Kidney epithelial cell (primary cell): ENCODE measurements at regions not wholly inside any gene's neighbourhood (a gene's known extent, or its start where the extent isn't known, plus 50 kb on each side); places are given as distances from the start of the nearest gene placed in this dataset.
"Not testable (repeated sequence)": the region's sequence is repeated elsewhere in the genome, so short reads cannot be mapped to it uniquely, and the experiment has no call there.

Experiments
- DNase-seq: peaks from one replicate; pipeline ENCODE4 v3.0.0-alpha.2; 2010; ENCODE audit warnings: low read depth
- H3K27me3 ChIP-seq: 2 replicates; pipeline ENCODE4 v1.6.0; 2011; ENCODE audit warnings: low read length; ENCODE audit not compliant: control insufficient read depth, insufficient read depth
- H3K36me3 ChIP-seq: 2 replicates; pipeline ENCODE4 v1.5.1; 2011; ENCODE audit warnings: low read length; ENCODE audit not compliant: control insufficient read depth, insufficient read depth
- H3K4me3 ChIP-seq: 2 replicates; pipeline ENCODE4 v1.5.1; 2011; ENCODE audit warnings: low read depth, mild to moderate bottlenecking, control low read depth, low read length
- CTCF ChIP-seq: IDR thresholded peaks from 2 replicates; pipeline ENCODE4 v1.5.1; 2011; ENCODE audit warnings: mild to moderate bottlenecking, moderate library complexity, low read length, control low read depth, inconsistent platforms; ENCODE audit not compliant: insufficient read depth, poor library complexity, severe bottlenecking

GRCh38 chr20:30500829-30501440, 756.5 kb upstream of the DEFB115 start:
- TF ChIP-seq CTCF = no peak
- DNase-seq = no peak
- Histone ChIP-seq H3K27me3 (no peaks in the 10 kb centered on the region), H3K36me3 (no peaks in the 10 kb centered on the region), H3K4me3 (no peak overlapping the region)

- no peaks in the 10 kb centered on the region for H3K27me3 ChIP-seq
- no peak for TF ChIP-seq CTCF
- H3K36me3 ChIP-seq = no peaks in the 10 kb centered on the region
- no peak overlapping the region for H3K4me3 ChIP-seq
- no peak for DNase-seq
Measured at GRCh38 chr20:30502670-30503069, 754.8 kb upstream of the DEFB115 start.

GRCh38 chr20:30503204-30503603, 754.3 kb upstream of the DEFB115 start:
- not testable (repeated sequence) for H3K4me3 ChIP-seq, H3K27me3 ChIP-seq, DNase-seq, H3K36me3 ChIP-seq

GRCh38 chr20:30503992-30504570, 753.4 kb upstream of the DEFB115 start:
- H3K27me3 ChIP-seq = no peaks in the 10 kb centered on the region
- no peak for TF ChIP-seq CTCF
- DNase-seq = no peak
- no peaks in the 10 kb centered on the region for H3K36me3 ChIP-seq
- no peak overlapping the region for H3K4me3 ChIP-seq

GRCh38 chr20:30505566-30505965, 751.9 kb upstream of the DEFB115 start:
- Histone ChIP-seq H3K27me3 (no peaks in the 10 kb centered on the region), H3K4me3 (no peak overlapping the region), H3K36me3 (no peaks in the 10 kb centered on the region)
- TF ChIP-seq CTCF = no peak
- no peak for DNase-seq

- H3K36me3 ChIP-seq = no peaks in the 10 kb centered on the region
- H3K4me3 ChIP-seq = no peak overlapping the region
- no peak for TF ChIP-seq CTCF
- DNase-seq = no peak
- no peaks in the 10 kb centered on the region for H3K27me3 ChIP-seq
Measured at GRCh38 chr20:30506100-30506499, 751.4 kb upstream of the DEFB115 start.

GRCh38 chr20:30508382-30508781, 749.1 kb upstream of the DEFB115 start:
- not testable (repeated sequence) for H3K4me3 ChIP-seq, H3K36me3 ChIP-seq, H3K27me3 ChIP-seq, DNase-seq
